Loucy (cell line): ENCODE measurements at regions not wholly inside any gene's neighbourhood (a gene's known extent, or its start where the extent isn't known, plus 50 kb on each side); places are given as distances from the start of the nearest gene placed in this dataset.

Source experiments
- CTCF ChIP-seq: fragments of 200-600 bp; sonication (generic); conservative IDR thresholded peaks from 2 replicates; pipeline ENCODE4 v1.5.1; 2014; ENCODE audit warnings: mild to moderate bottlenecking, antibody characterized with exemption, low read length
- EZH2phosphoT487 ChIP-seq: fragments of 200-600 bp; IDR thresholded peaks from 2 replicates; pipeline ENCODE4 v1.6.1; 2018; ENCODE audit warnings: antibody characterized with exemption, mild to moderate bottlenecking, moderate library complexity, borderline replicate concordance

DNA sequence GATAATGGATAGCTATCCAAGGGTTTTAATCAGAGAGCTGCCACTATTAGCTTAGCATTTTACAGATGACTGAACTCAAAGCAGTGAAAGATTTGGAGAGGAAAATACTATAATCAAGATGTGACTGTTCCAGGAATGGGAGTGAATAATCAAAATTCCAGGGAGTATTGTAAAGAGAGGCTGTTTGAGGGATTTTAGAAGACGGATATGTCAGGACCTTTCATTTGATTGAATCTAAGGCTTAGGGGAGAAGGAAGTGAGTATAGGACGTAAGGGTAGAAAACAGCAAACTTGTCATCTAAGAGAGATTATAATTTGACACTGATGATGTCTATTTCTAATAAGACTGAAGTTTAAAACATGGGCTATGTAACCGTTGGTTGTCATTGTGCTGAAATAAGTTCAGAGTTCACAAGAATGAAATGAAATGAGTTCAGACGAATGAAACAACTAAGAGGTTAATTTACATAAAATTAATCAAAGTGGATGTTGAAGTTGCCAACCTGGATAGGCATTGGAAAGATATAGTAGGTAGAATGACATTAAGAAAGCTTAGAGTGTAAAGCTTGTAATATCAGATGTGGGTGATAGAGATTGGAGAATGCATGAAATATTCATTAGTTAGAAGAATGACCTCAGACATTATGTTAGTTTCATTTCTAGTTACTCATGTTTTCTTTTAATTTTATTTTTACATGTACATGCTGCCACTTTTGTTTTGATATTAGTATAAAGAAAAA is 842.8 kb downstream of the SI start:
- TF ChIP-seq CTCF (no peak), EZH2phosphoT487 (no peak)
